ENCODE measurements at regions not wholly inside any gene's neighbourhood (a gene's known extent, or its start where the extent isn't known, plus 50 kb on each side); places are given as distances from the start of the nearest gene placed in this dataset.

GRCh38 chr10:23897267-23897666 is 311.7 kb upstream of the KIAA1217 start:
- POLR2A ChIA-PET = no interaction called here
- H3K4me1 ChIP-seq (ENCODE audit: control insufficient read depth in 1 of 2, insufficient read depth in 2 of 2, low read length in 2 of 2) = no peaks in the 10 kb centered on the region
- DNase-seq (ENCODE audit: low read depth, low spot score) (no peak), ATAC-seq (no peak)
- no peaks in the 10 kb centered on the region for H3K9me3 ChIP-seq (ENCODE audit: control insufficient read depth in 1 of 2, insufficient read depth in 1 of 2, low read depth in 1 of 2, low read length in 2 of 2)
- no peaks in the 10 kb centered on the region for H3K9me2 ChIP-seq (ENCODE audit: insufficient read depth)
- RAD21 ChIA-PET (ENCODE audit: low non-redundant PET in 1 of 2, low total read pairs in 2 of 2, uncharacterized antibody in 2 of 2, unreplicated experiment in 2 of 2) = no interaction called here
- H3K4me3 ChIP-seq (replicated peaks in 1 of 2; ENCODE audit: low read depth in 1 of 2, low read length in 2 of 2) = no peak overlapping the region
- TF ChIP-seq CEBPB (IDR thresholded peaks at IDR 0.05; ENCODE audit: low read depth) (no peak), ZNF274 (IDR thresholded peaks at IDR 0.05; ENCODE audit: low read depth, low read length) (no peak), POLR2AphosphoS5 (IDR thresholded peaks at IDR 0.05; ENCODE audit: low read depth, low read length) (no peak), ELF1 (IDR thresholded peaks at IDR 0.05; ENCODE audit: borderline replicate concordance, low read depth) (no peak), SIN3A (IDR thresholded peaks at IDR 0.05; ENCODE audit: low read depth) (no peak), CBX3 (IDR thresholded peaks at IDR 0.05; ENCODE audit: low read depth) (no peak), EZH2 (IDR thresholded peaks at IDR 0.05) (no peak)
- H3K4me2 ChIP-seq (ENCODE audit: low read length) = no peak overlapping the region
- H3K79me2 ChIP-seq (ENCODE audit: insufficient read depth, low read length) = no peaks in the 10 kb centered on the region
- no peak overlapping the region for H3K27ac ChIP-seq (ENCODE audit: low read depth, low read length)
- H3K27me3 ChIP-seq (ENCODE audit: insufficient read depth, low read length) = no peaks in the 10 kb centered on the region
- H3K36me3 ChIP-seq (ENCODE audit: control insufficient read depth in 1 of 2, insufficient read depth in 2 of 2, low read length in 2 of 2) = no peaks in the 10 kb centered on the region
- intact Hi-C loops (cut with micrococcal nuclease) = no loop called here
- H2AFZ ChIP-seq (ENCODE audit: low read depth, low read length, poor library complexity, severe bottlenecking) = no peak overlapping the region
- CTCF ChIA-PET = no interaction called here
- no peaks in the 10 kb centered on the region for H4K20me1 ChIP-seq (ENCODE audit: insufficient read depth)
- no peak overlapping the region for H3K9ac ChIP-seq (ENCODE audit: low read length)
- no TSS peak for BruUV-seq (replicated peaks)

- no peaks in the 10 kb centered on the region for H3K9me3 ChIP-seq (ENCODE audit: control insufficient read depth in 1 of 2, insufficient read depth in 1 of 2, low read depth in 1 of 2, low read length in 2 of 2)
- no peak overlapping the region for H3K4me2 ChIP-seq (ENCODE audit: low read length)
- no peak overlapping the region for H2AFZ ChIP-seq (ENCODE audit: low read depth, low read length, poor library complexity, severe bottlenecking)
- H3K9me2 ChIP-seq (ENCODE audit: insufficient read depth) = no peaks in the 10 kb centered on the region
- no peaks in the 10 kb centered on the region for H4K20me1 ChIP-seq (ENCODE audit: insufficient read depth)
- no peak overlapping the region for H3K9ac ChIP-seq (ENCODE audit: low read length)
- CTCF ChIA-PET = no interaction called here
- no peaks in the 10 kb centered on the region for H3K4me1 ChIP-seq (ENCODE audit: control insufficient read depth in 1 of 2, insufficient read depth in 2 of 2, low read length in 2 of 2)
- BruUV-seq (replicated peaks) = no TSS peak
- H3K27ac ChIP-seq (ENCODE audit: low read depth, low read length) = no peak overlapping the region
- ATAC-seq (no peak), DNase-seq (ENCODE audit: low read depth, low spot score) (no peak)
- RAD21 ChIA-PET (ENCODE audit: low non-redundant PET in 1 of 2, low total read pairs in 2 of 2, uncharacterized antibody in 2 of 2, unreplicated experiment in 2 of 2) = no interaction called here
- H3K36me3 ChIP-seq (ENCODE audit: control insufficient read depth in 1 of 2, insufficient read depth in 2 of 2, low read length in 2 of 2) = no peaks in the 10 kb centered on the region
- no peaks in the 10 kb centered on the region for H3K79me2 ChIP-seq (ENCODE audit: insufficient read depth, low read length)
- intact Hi-C loops (cut with micrococcal nuclease) = no loop called here
- POLR2A ChIA-PET = no interaction called here
- no peaks in the 10 kb centered on the region for H3K27me3 ChIP-seq (ENCODE audit: insufficient read depth, low read length)
- H3K4me3 ChIP-seq (replicated peaks in 1 of 2; ENCODE audit: low read depth in 1 of 2, low read length in 2 of 2) = no peak overlapping the region
- no peak for TF ChIP-seq YY1 (IDR thresholded peaks at IDR 0.05; ENCODE audit: extremely low read depth, insufficient replicate concordance, low read depth, low read length)
Measured at GRCh38 chr10:23897861-23898260, 311.1 kb upstream of the KIAA1217 start.
